Endothelial cell of umbilical vein (primary cell): ENCODE measurements at regions not wholly inside any gene's neighbourhood (a gene's known extent, or its start where the extent isn't known, plus 50 kb on each side); places are given as distances from the start of the nearest gene placed in this dataset.

Source experiments
- BruUV-seq: library from RNA; stranded (reverse); fragments of 400-500 nt; replicated peaks from 2 replicates; lab custom pipeline; 2021; lab: Mats Ljungman, UMichigan
- CTCF ChIA-PET: fragments of 300-600, 350-600 bp; sonication (Branson Sonifier 250); formaldehyde crosslinking; loops from one replicate; lab custom pipeline; 2021; ENCODE audit warnings: antibody characterized with exemption, inconsistent platforms; lab: Charles Lee
- POLR2A ChIA-PET: fragments of 300-600, 350-600 bp; sonication (Branson Sonifier 250); formaldehyde crosslinking; loops from one replicate; lab custom pipeline; 2021; ENCODE audit warnings: antibody characterized with exemption, inconsistent platforms; lab: Charles Lee
- DNase-seq: peaks from one replicate; pipeline ENCODE4 v3.0.0-alpha.2; 2011; ENCODE audit warnings: low read depth, low spot score
- FAIRE-seq: peaks from 2 replicates; lab custom pipeline; 2011; peaks lifted over from hg19 to GRCh38; lab: Jason Lieb, UNC
- H2AFZ ChIP-seq: 2 replicates; pipeline ENCODE4 v1.6.0; 2012; ENCODE audit warnings: low read depth, low read length, control low read depth, inconsistent platforms
- H3K27ac ChIP-seq: 2 replicates; pipeline ENCODE4 v1.5.1; 2011; ENCODE audit warnings: low read depth, mild to moderate bottlenecking, control low read depth, low read length, moderate library complexity; ENCODE audit not compliant: insufficient read depth
- H3K27me3 ChIP-seq, 2 experiments: 2 replicates each; pipeline versions ENCODE4 v1.6.0 to v1.6.1; 2011; ENCODE audit warnings: low read length in 2 of 2, mixed read lengths in 1 of 2; ENCODE audit not compliant: control insufficient read depth in 2 of 2, insufficient read depth in 2 of 2
- H3K36me3 ChIP-seq, 2 experiments: 2 replicates in 1 of 2; 3 replicates in 1 of 2; pipeline ENCODE4 v1.5.1; 2011; ENCODE audit warnings: low read length in 2 of 2, mild to moderate bottlenecking in 1 of 2, moderate library complexity in 1 of 2; ENCODE audit not compliant: control insufficient read depth in 2 of 2, insufficient read depth in 2 of 2; ENCODE audit errors: extremely low read depth in 1 of 2
- H3K4me1 ChIP-seq: 3 replicates; pipeline ENCODE4 v1.5.1; 2011; ENCODE audit warnings: mild to moderate bottlenecking, low read length; ENCODE audit not compliant: control insufficient read depth, insufficient read depth; ENCODE audit errors: extremely low read depth
- H3K4me2 ChIP-seq: 2 replicates; pipeline ENCODE4 v1.6.1; 2011; ENCODE audit warnings: low read length, control low read depth, mixed read lengths; ENCODE audit not compliant: insufficient read depth
- H3K4me3 ChIP-seq, 3 experiments: fragments of 200-600 bp in 1 of 3; sonication (generic), shearing (Covaris generic) in 1 of 3; replicated peaks in 1 of 3; 2 replicates each; pipeline ENCODE4 v1.5.1; 2011 to 2016; ENCODE audit warnings: control low read depth in 3 of 3, low read length in 3 of 3, mild to moderate bottlenecking in 2 of 3, inconsistent platforms in 1 of 3, low read depth in 1 of 3, moderate library complexity in 1 of 3; ENCODE audit not compliant: insufficient read depth in 1 of 3
- H3K79me2 ChIP-seq: 2 replicates; pipeline ENCODE4 v1.6.0; 2012; ENCODE audit warnings: low read length, inconsistent platforms; ENCODE audit not compliant: control insufficient read depth, insufficient read depth
- H3K9ac ChIP-seq: replicated peaks from 2 replicates; pipeline ENCODE3; 2011; ENCODE audit warnings: low read length, control low read depth; ENCODE audit not compliant: insufficient read depth; ENCODE audit errors: extremely low read depth
- H3K9me1 ChIP-seq: replicated peaks from 3 replicates; pipeline ENCODE4 v1.6.0; 2011; ENCODE audit warnings: mild to moderate bottlenecking, low read length; ENCODE audit not compliant: control insufficient read depth, insufficient read depth; ENCODE audit errors: extremely low read depth
- H3K9me3 ChIP-seq: replicated peaks from 2 replicates; pipeline ENCODE4 v1.5.1; 2012; ENCODE audit warnings: low read length, inconsistent platforms; ENCODE audit not compliant: control insufficient read depth, insufficient read depth
- H4K20me1 ChIP-seq: replicated peaks from 2 replicates; pipeline ENCODE3; 2011; ENCODE audit warnings: mild to moderate bottlenecking, low read length; ENCODE audit not compliant: control insufficient read depth, insufficient read depth; ENCODE audit errors: extremely low read depth
- CTCF ChIP-seq, 2 donors: IDR thresholded peaks; 1 replicate in 1 of 2; 2 replicates in 1 of 2; pipeline ENCODE4 v1.5.1; 2011; ENCODE audit warnings: low read length in 2 of 2, mild to moderate bottlenecking in 2 of 2, moderate library complexity in 2 of 2, control low read depth in 1 of 2, inconsistent platforms in 1 of 2, low read depth in 1 of 2; ENCODE audit not compliant: insufficient read depth in 1 of 2; ENCODE audit errors: extremely low read depth in 1 of 2
- EZH2 ChIP-seq: IDR thresholded peaks from 2 replicates; pipeline ENCODE4 v1.6.1; 2012; ENCODE audit warnings: borderline replicate concordance, low read depth, mild to moderate bottlenecking, moderate library complexity, low read length, inconsistent platforms; ENCODE audit not compliant: severe bottlenecking
- FOS ChIP-seq: IDR thresholded peaks from 2 replicates; pipeline ENCODE4 v1.6.1; 2011; ENCODE audit warnings: mild to moderate bottlenecking, low read length, moderate library complexity, borderline replicate concordance; ENCODE audit not compliant: insufficient read depth
- GATA2 ChIP-seq: IDR thresholded peaks from 2 replicates; pipeline ENCODE4 v1.7.0; 2011; ENCODE audit warnings: low read depth, mild to moderate bottlenecking, moderate library complexity, mixed read lengths, low read length; ENCODE audit not compliant: insufficient read length, insufficient read depth
- JUN ChIP-seq: IDR thresholded peaks from 2 replicates; pipeline ENCODE4 v1.6.1; 2011; ENCODE audit warnings: borderline replicate concordance, low read depth; ENCODE audit not compliant: insufficient read length, insufficient read depth
- MAX ChIP-seq: IDR thresholded peaks from 2 replicates; pipeline ENCODE4 v1.6.1; 2011; ENCODE audit not compliant: insufficient read depth, insufficient read length
- MYC ChIP-seq: IDR thresholded peaks from one replicate; pipeline ENCODE4 v1.6.1; 2011; ENCODE audit warnings: mild to moderate bottlenecking, low read depth, low read length
- POLR2A ChIP-seq: IDR thresholded peaks from 2 replicates; pipeline ENCODE4 v1.6.1; 2012; ENCODE audit warnings: low read depth, mild to moderate bottlenecking, control low read depth, low read length
- POLR2AphosphoS5 ChIP-seq: IDR thresholded peaks from 2 replicates; pipeline ENCODE4 v1.6.1; 2012; ENCODE audit warnings: low read depth, mild to moderate bottlenecking, control low read depth, low read length, moderate library complexity; ENCODE audit not compliant: insufficient read depth
- dilution Hi-C: fragments of 300-500 bp; cut with MboI; formaldehyde crosslinking; loops from one replicate; pipeline ENCODE4 v1.15.0; 2019; ENCODE audit warnings: low sequenced_read_pairs; ENCODE audit not compliant: extremely low pct_ligation_motif_present
- intact Hi-C: fragments of 100-400 bp; cut with micrococcal nuclease; formaldehyde crosslinking; loops from one replicate; pipeline ENCODE4 v1.10.0; 2022

- no peak for TF ChIP-seq JUN
- no peak for TF ChIP-seq MYC
- TF ChIP-seq CTCF (IDR thresholded peaks at IDR 0.05; ENCODE audit: extremely low read depth in 1 of 2, insufficient read depth in 1 of 2, low read depth in 1 of 2, low read length in 2 of 2) = no peak
- TF ChIP-seq POLR2A = no peak
- TF ChIP-seq FOS = no peak
- TF ChIP-seq EZH2 = no peak
- no peak for TF ChIP-seq MAX
- no peak for TF ChIP-seq POLR2AphosphoS5
- TF ChIP-seq GATA2 = no peak
- no peaks in the 10 kb centered on the region for H4K20me1 ChIP-seq
- ChIA-PET CTCF (no interaction called here), POLR2A (no interaction called here)
- no peak overlapping the region for H3K4me3 ChIP-seq
- H3K27me3 ChIP-seq = no peaks in the 10 kb centered on the region
- no peak overlapping the region for H2AFZ ChIP-seq
- H3K9me1 ChIP-seq = no peaks in the 10 kb centered on the region
- H3K79me2 ChIP-seq = no peaks in the 10 kb centered on the region
- no peaks in the 10 kb centered on the region for H3K9me3 ChIP-seq
- intact Hi-C loops = no loop called here
- no peak overlapping the region for H3K27ac ChIP-seq
- H3K36me3 ChIP-seq = no peaks in the 10 kb centered on the region
- FAIRE-seq (no peak), DNase-seq (no peak)
- no peak overlapping the region for H3K9ac ChIP-seq
- no TSS peak for BruUV-seq
- no peaks in the 10 kb centered on the region for H3K4me1 ChIP-seq
- dilution Hi-C loops = no loop called here
- H3K4me2 ChIP-seq = no peak overlapping the region
Observed at GRCh38 chr5:63686938-63687337, 275.3 kb downstream of the HTR1A start.
